ENCODE measurements at regions not wholly inside any gene's neighbourhood (a gene's known extent, or its start where the extent isn't known, plus 50 kb on each side); places are given as distances from the start of the nearest gene placed in this dataset.

- TF ChIP-seq CTCF (IDR thresholded peaks at IDR 0.05; ENCODE audit: insufficient read depth, low read length, poor library complexity, severe bottlenecking) (no peak), EZH2phosphoT487 (conservative IDR thresholded peaks at IDR 0.05; ENCODE audit: low read length) (no peak)
Measured at GRCh38 chr14:89474464-89474863, 57.4 kb upstream of the FOXN3 start.

Measured in SU-DHL-6 (cell line).